HG03575 (cell line): ENCODE measurements at regions not wholly inside any gene's neighbourhood (a gene's known extent, or its start where the extent isn't known, plus 50 kb on each side); places are given as distances from the start of the nearest gene placed in this dataset.
"Not testable (repeated sequence)": the region's sequence is repeated elsewhere in the genome, so short reads cannot be mapped to it uniquely, and the experiment has no call there.

ENCODE experiments used
- ATAC-seq: cut with Tn5 transposase; IDR thresholded peaks from one replicate; pipeline ENCODE4 v1.9.1; 2021; ENCODE audit not compliant: unreplicated experiment, insufficient number of reproducible peaks, low FRiP score; ENCODE audit errors: extremely low read depth

- no peak for ATAC-seq
Observed at GRCh38 chr21:17688912-17689874, 76.5 kb upstream of the BTG3 start.

GRCh38 chr21:17682924-17683323, 70.2 kb upstream of the BTG3 start:
- no peak for ATAC-seq

GRCh38 chr21:17679002-17679600, 66.4 kb upstream of the BTG3 start:
- peak; percentile 95 for ATAC-seq

GRCh38 chr21:17676930-17677329, 64.2 kb upstream of the BTG3 start:
- ATAC-seq = not testable (repeated sequence)

- no peak for ATAC-seq
Observed at GRCh38 chr21:17674106-17674505, 61.4 kb upstream of the BTG3 start.

GRCh38 chr21:17673261-17674020, 60.7 kb upstream of the BTG3 start:
- ATAC-seq = no peak

- no peak for ATAC-seq
Observed at GRCh38 chr21:17671733-17672132, 59.0 kb upstream of the BTG3 start.

GRCh38 chr21:17668479-17669140, 55.9 kb upstream of the BTG3 start:
- ATAC-seq = no peak

GRCh38 chr21:17667256-17667655, 54.6 kb upstream of the BTG3 start:
- no peak for ATAC-seq
